Stimulated activated CD4-positive, alpha-beta T cell treated with anti-CD3 and anti-CD28 coated beads, Interleukin-12 subunit alpha, Interleukin-12 subunit beta, amount 100 ng/mL, for 4 hours (primary cell): ENCODE measurements at regions not wholly inside any gene's neighbourhood (a gene's known extent, or its start where the extent isn't known, plus 50 kb on each side); places are given as distances from the start of the nearest gene placed in this dataset.
"Not testable (repeated sequence)": the region's sequence is repeated elsewhere in the genome, so short reads cannot be mapped to it uniquely, and the experiment has no call there.

Experiments used
- DNase-seq: peaks from one replicate; pipeline ENCODE4 v3.0.0-alpha.2; 2020

DNA sequence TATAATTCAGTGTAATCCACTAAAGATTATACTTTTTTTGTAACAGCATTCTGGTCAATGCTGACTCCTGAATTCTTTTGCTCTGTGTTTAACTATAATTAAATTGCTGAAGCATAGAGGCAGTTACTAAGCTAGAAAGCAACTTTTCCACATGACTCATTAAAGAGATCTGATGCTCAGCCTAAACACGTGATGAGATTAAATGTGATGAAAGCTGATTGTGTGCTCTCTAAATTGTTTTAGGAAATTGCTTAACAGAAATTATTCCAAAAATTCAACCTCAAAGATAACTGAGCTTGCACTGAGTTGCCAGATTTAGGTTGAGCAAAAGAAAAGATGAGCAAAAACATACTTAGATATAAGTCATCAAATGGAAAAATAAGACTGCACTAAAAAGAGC is 1033.6 kb downstream of the FAM181B start:
- DNase-seq = no peak

DNA sequence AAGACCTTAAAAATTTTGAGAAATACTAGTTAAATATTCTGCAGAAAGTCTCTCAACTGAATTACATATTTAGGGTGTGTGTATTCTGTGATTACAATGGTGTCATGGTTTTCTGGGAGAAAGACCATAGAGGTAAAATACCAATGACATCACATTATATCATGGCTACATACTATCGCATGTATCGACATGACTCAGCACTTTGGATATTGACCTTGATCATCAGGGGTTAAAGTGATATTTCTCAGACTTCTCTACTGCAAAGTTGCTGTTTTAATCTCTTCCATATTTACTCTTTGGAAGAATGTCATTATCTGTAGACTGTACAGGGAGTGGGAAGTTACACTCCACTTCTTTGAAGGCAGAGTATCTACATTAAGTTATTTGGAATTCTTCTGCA is 1046.6 kb downstream of the FAM181B start:
- DNase-seq = no peak

DNA sequence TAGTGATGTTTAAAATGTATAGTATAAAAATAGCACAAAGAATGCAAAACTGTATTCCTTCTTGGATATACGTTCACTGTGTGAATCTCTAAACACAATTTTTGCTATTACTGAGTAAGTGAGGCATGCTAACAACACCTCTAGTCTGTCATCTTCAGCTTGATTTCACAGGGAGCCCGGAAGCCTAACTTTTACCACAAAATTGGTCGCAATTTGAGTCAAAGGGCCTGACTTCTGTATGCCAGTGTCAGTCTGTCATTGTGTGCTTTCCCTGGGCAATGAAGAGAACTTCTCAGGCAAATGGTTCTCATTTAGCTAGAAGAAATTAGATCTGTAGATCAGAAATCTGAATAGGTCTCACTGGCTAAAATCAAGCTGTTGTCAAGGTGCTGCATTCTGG is 1059.5 kb downstream of the FAM181B start:
- no peak for DNase-seq

DNA sequence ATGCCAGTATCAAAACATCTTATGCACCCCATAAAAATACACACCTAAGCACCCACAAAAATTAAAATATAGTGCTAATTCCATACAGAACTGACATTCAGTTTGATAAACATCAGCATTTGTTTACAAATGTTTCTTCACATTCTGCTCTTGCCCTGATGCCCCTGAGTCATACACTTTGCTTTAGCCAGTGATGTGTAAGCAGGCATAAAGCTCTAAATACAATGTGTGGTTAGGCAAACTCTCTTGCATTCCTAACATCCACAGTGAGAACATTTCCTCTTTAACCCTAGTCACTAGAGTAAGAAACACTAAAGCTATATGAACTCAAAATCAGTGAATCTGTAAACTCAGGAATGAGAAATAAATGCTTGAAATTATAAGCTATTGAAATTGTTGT is 1060.7 kb downstream of the FAM181B start:
- DNase-seq = no peak

DNA sequence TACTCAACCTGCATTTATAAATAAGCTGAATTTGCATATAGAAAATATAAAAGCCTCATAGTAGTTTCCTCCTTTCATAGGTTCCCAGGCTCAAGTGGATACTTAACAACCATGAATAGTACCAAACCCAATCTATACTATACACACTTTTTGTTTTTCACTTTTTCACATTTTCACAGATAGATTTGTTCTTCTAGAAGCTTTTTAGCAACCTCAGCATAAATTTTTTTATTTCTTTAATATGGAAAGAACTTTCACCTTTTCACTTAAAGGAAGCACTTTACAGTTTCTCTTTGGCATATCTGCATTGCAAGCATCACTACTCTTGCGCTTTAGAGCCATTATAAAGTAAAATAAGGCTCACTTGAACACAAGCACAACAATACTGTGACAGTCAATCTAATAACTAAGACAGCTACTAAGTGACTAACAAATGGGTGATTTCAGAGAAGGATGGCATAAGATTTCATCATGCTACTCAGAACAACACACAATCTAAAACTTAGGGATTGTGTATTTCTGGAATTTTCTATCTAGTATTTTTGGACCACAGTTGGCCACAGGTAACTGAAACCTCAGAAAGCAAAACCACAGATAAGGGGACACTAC is 1063.6 kb downstream of the FAM181B start:
- no peak for DNase-seq

DNA sequence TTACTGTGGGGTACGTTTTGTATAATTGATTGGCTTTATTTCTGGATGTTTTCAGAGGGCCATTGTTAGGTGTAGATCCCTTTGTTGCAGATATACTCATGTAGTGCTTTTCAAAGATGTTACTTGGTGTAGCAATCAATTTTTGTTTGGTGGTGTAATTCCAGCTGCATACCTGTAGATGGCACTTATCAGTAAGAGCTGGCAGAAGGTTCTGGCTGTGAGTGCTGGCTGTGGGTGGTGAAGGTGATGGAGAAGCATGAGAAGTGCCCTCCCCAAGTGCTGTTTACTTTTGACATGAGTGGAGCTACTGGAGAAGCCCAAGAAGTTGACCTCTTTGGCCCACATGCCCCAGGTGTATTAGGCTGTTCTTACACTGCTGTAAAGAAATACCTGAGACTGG is 1074.9 kb downstream of the FAM181B start:
- no peak for DNase-seq

DNA sequence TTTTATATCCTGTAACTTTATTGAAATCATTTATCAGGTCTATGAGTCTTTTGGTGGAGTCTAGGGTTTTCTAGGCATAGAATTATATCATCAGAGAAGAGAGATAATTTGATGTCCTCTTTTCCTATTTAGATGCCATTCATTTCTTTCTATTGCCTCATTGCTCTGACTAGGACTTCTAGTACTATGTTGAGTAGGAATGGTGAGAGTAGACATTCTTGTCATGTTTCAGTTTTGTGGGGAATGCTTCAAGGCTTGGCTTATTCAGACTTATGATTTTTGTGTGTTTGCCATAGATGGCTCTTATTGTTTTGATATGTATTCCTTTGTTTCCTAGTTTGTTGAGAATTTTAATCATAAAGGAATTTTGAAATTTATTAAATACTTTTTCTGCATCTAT is 1078.3 kb downstream of the FAM181B start:
- no peak for DNase-seq

DNA sequence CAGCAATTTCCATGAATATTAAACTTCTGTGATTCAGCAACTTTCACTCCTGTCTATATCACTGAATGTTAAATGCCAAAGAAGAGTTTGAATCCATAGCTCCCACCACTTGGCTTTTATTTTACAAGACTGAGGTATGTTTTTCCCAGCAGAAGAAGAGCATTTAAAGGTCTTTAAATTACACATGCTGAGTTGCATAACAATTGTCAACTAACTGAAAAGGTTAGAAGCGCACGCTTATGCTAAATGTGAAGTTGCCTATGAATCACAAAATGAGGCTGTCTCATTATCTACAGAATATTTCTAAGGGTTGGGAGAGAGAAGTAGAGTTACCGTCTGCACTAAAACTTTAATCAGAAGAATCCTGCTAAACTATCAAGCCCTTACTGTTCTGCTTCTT is 1086.3 kb downstream of the FAM181B start:
- DNase-seq = no peak

DNA sequence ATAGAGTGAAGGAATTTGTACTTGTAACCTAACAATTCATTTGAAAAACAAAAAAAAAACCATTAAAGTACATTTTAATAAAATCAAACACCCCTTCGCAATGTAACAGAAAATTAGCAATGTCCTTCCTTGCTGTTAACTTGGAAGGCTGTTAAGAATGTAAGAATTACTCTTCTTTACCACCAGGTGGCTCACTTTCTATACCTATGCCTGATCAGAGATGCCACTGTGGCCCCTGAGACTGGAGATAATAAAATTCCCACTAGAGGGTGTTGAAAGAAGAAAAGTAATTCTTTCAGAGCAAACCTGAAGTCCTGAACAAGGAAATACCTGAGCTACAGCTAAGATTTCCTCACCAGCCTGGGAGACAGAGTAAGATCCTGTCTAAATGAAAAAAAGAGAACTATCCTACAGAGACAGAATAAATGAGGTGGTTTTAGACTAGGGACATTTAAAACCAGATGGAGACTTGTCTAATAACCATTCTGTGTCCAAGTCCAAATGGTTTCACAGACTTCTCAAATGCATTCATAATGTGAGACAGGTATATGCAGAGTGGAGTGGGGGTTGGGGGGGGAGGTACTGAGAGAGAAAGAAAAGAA is 1089.3 kb downstream of the FAM181B start:
- no peak for DNase-seq

DNA sequence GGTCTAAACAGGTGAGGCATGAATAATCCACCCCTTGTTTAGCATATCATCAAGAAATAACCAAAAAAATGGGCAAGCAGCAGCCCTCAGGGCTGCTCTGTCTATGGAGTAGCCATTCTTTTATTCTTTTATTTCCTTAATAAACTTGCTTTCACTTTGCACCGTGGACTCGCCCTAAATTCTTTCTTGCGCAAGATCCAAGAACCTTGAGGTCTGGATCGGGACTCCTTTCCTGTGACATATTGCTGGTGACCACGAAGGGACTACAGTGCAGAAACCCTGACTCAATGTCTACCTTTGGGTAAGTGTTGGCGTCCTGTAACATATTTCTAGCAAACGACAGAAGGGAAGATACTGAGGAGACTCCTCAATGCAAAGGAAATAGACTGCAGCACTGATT is 1099.2 kb downstream of the FAM181B start:
- no peak for DNase-seq

DNA sequence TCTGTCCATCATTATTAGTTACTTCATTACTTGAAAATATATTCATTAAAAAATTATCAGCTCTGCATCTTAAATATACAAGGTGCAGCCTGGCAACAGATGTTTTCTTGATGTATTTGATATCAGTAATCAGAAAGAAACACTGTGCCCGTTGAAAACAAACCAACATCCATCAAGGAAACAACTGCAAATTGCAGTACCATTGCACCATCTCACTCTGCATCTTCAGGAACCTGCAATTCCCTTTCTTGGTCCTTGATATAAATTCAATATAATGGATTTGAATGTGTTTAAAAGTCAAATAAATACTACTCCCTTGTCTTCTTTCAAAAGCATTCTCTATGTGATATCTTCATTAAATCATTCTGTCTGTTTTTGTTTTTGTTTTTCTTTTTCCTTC is 1131.2 kb downstream of the FAM181B start:
- DNase-seq = no peak

DNA sequence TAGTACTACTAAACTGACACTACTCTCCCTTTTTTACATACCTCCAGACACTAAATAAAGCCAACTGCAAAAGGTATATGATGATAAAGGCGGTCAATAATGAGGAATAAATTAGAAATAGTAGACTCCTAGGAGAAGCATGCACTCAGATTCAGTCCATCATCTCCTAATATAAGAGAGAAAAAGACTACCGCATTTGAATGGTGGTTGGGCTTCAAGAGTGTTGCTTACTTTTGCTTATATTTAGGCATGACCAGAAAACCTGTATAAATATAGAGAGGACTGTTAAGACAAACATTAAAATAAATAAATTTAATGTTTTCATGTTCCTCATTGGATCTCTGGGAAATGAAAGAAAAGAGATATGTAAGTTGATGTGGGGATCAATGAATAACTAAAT is 1137.0 kb downstream of the FAM181B start:
- no peak for DNase-seq

DNA sequence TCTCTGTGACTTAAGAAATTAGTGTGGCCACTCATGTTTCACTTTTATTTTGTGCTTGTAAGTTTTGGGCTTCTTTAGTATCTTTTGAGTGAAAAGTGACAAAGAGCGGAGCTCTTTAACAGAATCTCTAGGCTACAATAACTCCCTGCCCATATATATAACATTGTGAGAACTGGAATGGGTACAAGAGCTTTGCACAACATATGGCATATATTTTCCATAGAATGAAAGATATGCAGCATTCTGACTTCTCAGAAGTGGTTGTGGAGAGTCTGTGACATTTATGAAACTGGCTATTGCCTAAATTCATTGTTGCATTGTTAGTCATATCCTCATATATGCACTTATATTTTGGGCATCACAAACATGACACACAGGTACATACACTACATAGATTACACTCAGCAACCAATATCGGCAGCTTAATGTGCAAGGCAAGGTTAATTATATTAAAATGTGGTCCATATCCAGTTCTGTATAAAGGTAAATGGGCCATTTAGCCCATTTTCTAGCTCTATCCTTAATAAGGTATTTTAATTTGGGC is 1148.2 kb downstream of the FAM181B start:
- DNase-seq = no peak

DNA sequence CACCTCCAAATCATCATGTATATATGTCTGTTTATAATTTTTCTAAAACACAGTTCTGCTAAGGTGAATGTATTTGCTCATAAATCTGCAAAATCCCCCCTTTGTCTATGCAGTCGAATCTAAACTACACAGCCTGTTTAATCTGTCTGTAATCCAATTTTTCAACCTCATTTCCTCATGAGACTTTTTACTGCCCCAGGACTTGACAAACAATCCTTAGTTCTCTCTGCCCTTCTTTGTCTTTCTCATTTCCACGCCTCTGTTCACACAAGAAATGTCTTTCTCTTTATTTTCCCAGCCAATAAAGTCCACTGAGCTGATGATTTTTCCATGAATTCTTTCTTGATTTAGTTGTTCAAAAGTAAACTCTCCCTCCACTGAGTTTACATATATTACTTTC is 1154.3 kb downstream of the FAM181B start:
- DNase-seq = no peak

DNA sequence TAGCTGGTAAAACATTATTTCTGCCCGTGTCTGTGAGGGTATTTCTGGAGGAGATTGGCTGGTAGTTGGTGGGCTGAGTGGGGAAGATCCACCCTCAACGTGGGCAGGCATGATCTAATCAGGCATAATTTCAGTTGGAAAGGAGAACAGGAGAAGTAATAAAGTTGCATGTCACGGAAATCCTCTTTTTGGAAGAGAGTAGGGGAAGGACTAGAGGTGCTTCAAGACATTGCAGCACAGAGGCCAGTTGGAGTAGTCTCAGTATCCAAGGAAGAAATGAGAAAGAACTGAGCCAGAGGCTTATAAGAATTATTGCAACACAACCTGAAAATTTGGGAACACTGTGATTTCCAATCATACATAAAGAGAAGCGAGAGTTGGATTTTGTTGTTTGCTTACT is 1155.1 kb downstream of the FAM181B start:
- DNase-seq = no peak

DNA sequence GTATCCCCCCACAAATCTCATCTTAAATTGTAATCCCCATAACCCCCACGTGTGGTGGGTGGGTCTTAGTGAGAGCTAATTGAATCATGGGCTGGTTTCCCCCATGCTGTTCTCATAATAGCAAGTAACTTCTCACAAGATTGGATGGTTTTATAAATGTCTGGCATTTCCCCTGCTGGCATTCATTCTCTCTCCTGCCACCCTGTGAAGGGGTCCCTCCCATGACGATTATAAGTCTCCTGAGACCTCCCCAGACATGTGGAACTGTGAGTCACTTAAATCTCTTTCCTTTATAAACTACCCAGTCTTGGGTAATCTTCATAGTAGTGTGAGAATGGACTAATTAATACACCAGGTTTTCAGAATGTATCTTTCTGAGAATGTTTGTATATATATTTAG is 1159.4 kb downstream of the FAM181B start:
- DNase-seq = no peak

DNA sequence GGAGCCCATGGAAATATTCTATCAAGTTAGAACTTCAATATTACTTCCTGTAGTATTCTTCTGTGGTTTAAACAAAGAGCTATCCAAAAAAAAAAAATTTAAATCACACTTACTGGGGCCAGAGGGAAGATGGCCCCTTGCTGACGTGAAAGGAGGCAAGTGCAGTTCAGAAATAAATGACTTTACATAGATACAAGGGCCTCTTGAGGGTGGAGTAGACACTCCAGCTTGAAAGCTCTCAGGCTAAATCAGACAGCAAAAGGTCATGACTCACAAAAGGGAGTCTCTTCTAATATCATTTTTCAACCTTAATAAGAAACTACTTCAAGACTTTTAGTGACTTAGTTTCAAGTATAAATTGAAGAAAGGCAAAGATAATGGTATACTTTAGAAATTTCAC is 1160.3 kb downstream of the FAM181B start:
- DNase-seq = no peak

DNA sequence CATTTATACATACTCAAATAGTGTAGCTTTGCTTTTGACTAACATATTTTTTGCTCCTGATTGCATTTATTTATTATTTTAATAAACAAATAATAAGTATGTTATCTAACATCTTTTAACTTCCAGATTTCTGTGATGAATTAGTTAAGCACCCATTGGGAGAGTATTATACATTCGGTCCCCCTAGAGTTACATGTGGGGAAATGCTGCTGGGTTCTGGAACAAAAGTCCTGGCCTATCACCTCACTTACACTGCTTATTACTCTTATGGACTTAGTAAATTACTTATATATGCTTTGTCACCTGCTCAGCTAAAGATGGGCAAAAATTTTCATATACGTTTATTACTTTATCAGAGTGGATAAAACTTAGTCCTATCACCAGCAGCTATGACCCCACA is 1163.0 kb downstream of the FAM181B start:
- DNase-seq = no peak

DNA sequence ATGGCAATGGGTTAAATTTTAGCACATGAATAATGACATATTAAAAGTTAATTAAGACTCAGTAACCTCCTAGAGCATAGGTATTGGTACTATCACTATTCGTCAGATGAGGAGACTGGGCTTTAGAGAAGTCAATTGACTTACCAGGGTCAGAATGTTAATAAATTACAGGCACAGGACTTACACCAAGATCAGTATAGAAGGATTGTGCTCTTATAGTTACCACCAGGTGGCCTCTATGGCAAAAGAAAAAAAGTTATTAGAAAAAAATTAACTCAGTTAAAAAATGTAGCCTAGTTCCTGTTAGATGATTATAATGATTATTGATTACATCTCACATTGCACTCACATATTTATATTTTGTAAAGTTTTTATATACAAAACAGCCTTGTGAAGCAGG is 1163.7 kb downstream of the FAM181B start:
- no peak for DNase-seq

DNA sequence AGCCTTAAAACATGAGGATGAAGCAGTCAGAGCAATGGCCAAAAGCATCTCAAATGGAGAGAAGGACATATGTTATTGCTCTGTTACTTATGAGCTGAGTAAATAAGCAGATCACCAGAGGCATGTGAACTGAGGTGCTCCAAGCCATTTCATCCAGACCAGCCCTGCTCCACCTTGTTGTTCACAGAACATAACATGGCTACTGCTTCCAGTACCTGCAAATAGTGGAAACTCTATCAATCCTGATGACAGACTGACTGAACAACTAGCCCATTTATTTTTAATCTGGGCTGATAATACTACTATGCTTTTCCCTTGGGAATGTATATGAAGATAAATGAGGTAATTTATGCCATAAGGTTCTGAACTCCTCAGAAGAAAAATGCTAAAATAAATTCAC is 1164.7 kb downstream of the FAM181B start:
- DNase-seq = no peak

DNA sequence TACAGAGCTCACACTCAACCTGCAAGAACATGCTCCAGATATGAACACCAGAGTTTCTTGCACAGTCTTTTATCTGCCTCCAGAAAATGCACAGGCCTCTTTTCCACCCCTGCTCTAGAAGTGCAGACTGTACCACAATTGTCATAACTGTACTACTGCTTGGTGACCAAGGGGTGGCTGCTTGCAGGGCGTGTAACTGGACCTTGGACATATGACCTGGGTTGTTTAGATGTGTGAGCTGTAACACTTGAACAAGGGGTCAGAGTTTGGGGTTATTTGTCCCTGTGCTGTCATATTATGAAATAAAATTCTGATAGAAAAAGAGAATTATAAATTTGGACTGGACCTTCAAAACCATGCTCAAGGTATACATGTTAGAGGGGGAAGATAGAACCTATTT is 1185.5 kb downstream of the FAM181B start:
- no peak for DNase-seq

DNA sequence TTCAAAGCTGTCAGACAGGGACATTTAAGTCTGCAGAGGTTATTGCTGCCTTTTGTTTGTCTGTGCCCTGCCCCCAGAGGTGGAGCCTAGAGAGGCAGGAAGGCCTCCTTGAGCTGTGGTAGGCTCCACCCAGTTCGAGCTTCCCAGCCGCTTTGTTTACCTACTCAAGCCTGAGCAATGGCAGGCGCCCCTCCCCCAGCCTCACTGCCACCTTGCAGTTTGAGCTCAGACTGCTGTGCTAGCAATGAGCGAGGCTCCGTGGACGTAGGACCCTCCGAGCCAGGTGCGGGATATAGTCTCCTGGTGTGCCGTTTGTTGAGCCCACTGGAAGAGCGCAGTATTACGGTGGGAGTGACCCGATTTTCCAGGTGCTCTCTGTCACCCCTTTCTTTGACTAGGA is 1193.9 kb downstream of the FAM181B start:
- DNase-seq = not testable (repeated sequence)

DNA sequence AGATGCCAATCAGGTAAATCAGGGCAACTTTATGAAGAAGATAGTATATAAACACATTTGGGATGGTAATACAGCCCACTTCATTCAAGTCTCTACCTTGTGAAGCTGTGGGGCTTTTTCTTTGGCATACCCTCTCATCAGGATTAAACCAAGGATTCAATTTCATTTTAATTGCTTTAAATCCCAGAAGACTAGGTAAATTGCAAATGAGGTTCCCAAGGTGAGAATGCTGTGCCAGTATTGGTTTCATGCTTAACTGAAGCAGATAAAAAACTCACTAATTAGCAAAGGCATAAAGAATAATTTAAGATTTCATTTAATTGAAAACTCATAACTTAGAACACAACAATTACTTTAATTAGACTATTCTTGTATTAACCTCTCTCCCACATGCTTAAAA is 1218.1 kb downstream of the FAM181B start:
- no peak for DNase-seq

DNA sequence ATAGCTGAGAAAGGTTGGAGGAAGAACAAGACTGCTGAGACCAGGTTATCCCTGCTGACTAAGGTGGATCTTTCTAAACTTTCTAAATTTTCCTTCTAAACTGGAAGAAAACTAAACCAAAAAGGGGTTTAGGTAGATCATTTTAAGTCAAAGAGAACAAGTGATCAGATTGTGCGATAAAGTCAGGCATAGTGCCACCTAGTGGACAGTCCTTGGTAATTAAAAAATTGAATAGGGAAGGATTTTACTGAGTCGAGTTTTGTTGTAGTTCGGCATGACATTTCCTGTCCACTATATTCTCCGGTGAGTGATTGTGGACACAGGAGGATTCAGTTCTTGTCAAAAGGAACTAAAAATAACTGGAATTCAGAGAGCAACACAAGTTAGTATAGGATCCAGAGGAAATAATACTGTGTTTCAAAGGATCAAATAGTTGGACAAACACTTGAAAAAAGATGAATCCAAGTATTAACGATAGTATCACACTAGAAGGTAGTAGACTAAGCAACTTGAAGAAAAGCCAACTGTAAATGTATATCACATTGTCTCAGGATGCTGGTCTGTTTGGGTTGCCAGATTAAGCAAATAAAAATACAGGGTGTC is 1236.4 kb downstream of the FAM181B start:
- no peak for DNase-seq

DNA sequence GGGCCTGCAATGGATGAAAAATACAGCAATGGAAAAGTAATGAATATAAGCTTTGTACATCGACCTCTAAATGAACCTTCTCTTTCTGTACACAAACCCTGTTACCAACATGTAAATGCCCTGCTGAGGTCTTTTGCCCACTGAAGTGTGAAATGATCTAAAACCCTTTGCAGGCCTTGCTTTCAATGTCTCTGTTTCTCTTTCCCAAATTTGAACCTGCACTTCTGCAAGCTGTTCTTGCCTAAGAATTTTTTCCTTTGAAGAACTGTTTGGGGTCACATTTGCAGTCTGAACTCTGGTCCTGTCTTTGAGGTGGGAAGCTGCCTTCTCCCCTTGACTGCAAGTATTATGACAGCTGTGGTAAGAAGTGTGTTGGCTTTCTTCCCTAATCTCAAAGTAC is 1237.1 kb downstream of the FAM181B start:
- DNase-seq = no peak
